ENCODE measurements at regions not wholly inside any gene's neighbourhood (a gene's known extent, or its start where the extent isn't known, plus 50 kb on each side); places are given as distances from the start of the nearest gene placed in this dataset.
"Not testable (repeated sequence)": the region's sequence is repeated elsewhere in the genome, so short reads cannot be mapped to it uniquely, and the experiment has no call there.

GRCh38 chr5:28823231-28823630 lies 1784.8 kb upstream of the CDH9 start:
- DNase-seq = no peak

- no peak for DNase-seq
These were observed 1783.7 kb upstream of the CDH9 start for GRCh38 chr5:28822071-28822470.

GRCh38 chr5:28810751-28811136 lies 1772.4 kb upstream of the CDH9 start:
- DNase-seq = no peak

- no peak for DNase-seq
These were observed 1771.7 kb upstream of the CDH9 start for GRCh38 chr5:28809811-28810750.

GRCh38 chr5:28808967-28809810 lies 1770.8 kb upstream of the CDH9 start:
- no peak for DNase-seq

GRCh38 chr5:28807195-28807729 lies 1768.9 kb upstream of the CDH9 start:
- no peak for DNase-seq

- not testable (repeated sequence) for DNase-seq
These were observed 1760.6 kb upstream of the CDH9 start for GRCh38 chr5:28799035-28799434.

GRCh38 chr5:28788954-28789353 lies 1750.6 kb upstream of the CDH9 start:
- no peak for DNase-seq

- no peak for DNase-seq
These were observed 1741.8 kb upstream of the CDH9 start for GRCh38 chr5:28780083-28780692.

GRCh38 chr5:28779161-28779754 lies 1740.9 kb upstream of the CDH9 start:
- no peak for DNase-seq

GRCh38 chr5:28770307-28770706 lies 1731.9 kb upstream of the CDH9 start:
- no peak for DNase-seq

- DNase-seq = no peak
These were observed 1728.3 kb upstream of the CDH9 start for GRCh38 chr5:28766565-28767158.

GRCh38 chr5:28751396-28751795 lies 1713.0 kb upstream of the CDH9 start:
- DNase-seq = no peak

GRCh38 chr5:28750251-28750650 lies 1711.9 kb upstream of the CDH9 start:
- no peak for DNase-seq

- DNase-seq = no peak
These were observed 1710.1 kb upstream of the CDH9 start for GRCh38 chr5:28748446-28748845.

- no peak for DNase-seq
These were observed 1705.3 kb upstream of the CDH9 start for GRCh38 chr5:28743716-28744110.

GRCh38 chr5:28743025-28743715 lies 1704.8 kb upstream of the CDH9 start:
- DNase-seq = no peak

- no peak for DNase-seq
These were observed 1699.3 kb upstream of the CDH9 start for GRCh38 chr5:28737682-28738081.

- no peak for DNase-seq
These were observed 1698.8 kb upstream of the CDH9 start for GRCh38 chr5:28737222-28737621.

- no peak for DNase-seq
These were observed 1696.0 kb upstream of the CDH9 start for GRCh38 chr5:28734396-28734795.

GRCh38 chr5:28729067-28729466 lies 1690.7 kb upstream of the CDH9 start:
- no peak for DNase-seq

- no peak for DNase-seq
These were observed 1688.4 kb upstream of the CDH9 start for GRCh38 chr5:28726815-28727214.

All from NK-92 treated with Interleukin-12 subunit alpha and Interleukin-12 subunit beta, amount 100 ng/mL, for 24 hours (cell line).